ENCODE measurements at regions not wholly inside any gene's neighbourhood (a gene's known extent, or its start where the extent isn't known, plus 50 kb on each side); places are given as distances from the start of the nearest gene placed in this dataset.

DNA sequence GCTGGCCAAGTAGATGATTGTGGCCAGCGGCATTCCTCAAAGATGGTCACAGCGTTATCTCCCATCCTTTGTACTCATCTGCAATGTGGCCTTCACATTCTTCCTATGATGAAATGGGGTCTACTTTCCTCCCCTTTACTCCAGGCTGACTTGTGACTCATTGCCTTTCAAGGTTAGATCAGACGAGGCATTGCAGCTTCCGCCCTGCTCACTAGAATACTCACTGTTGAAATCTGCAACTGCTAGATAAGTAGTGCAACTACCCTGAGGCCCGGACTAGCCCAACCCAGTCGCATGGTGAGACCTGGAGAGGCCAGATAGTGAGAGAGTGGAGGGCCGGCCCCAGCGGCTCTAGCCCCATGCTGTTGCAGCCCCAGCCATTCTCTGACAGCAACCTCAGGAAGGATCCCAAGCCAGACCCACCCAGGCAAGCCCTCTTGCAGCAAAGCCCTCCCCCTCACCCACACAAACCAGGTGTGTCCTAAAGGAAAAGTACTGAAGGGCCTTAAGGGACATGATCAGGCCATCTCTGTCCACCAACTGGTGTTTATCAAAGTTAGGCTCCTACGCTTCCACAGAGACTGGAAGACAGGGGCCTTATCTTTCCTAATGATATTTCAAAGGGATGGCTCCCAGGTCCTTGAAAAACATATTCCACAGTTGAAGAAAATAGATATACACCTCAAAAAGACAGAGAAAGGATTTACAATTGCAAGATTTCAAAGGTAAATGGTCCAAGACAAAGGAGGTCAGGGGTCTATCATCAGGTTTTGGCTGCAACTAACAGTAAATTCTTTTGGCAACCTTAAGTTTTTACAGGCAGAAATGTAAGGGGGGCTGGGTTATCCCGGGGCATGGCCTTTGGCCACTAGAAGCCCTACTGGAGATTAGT is 107.2 kb upstream of the TRIM24 start:
- H3K27me3 ChIP-seq (ENCODE audit: low read depth) = no peaks in the 10 kb centered on the region
- peaks cover 15% of the 10 kb centered on the region for H3K9me3 ChIP-seq
- DNase-seq (no peak), ATAC-seq (no peak)
- no peaks in the 10 kb centered on the region for H3K36me3 ChIP-seq
- H3K27ac ChIP-seq = no peak overlapping the region
- intact Hi-C loops (cut with DNase I) = no loop called here
- TF ChIP-seq, protein P1, sequence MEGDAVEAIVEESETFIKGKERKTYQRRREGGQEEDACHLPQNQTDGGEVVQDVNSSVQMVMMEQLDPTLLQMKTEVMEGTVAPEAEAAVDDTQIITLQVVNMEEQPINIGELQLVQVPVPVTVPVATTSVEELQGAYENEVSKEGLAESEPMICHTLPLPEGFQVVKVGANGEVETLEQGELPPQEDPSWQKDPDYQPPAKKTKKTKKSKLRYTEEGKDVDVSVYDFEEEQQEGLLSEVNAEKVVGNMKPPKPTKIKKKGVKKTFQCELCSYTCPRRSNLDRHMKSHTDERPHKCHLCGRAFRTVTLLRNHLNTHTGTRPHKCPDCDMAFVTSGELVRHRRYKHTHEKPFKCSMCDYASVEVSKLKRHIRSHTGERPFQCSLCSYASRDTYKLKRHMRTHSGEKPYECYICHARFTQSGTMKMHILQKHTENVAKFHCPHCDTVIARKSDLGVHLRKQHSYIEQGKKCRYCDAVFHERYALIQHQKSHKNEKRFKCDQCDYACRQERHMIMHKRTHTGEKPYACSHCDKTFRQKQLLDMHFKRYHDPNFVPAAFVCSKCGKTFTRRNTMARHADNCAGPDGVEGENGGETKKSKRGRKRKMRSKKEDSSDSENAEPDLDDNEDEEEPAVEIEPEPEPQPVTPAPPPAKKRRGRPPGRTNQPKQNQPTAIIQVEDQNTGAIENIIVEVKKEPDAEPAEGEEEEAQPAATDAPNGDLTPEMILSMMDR (IDR thresholded peaks at IDR 0.05) = no peak
- H3K4me1 ChIP-seq = no peaks in the 10 kb centered on the region
- no peak overlapping the region for H3K4me3 ChIP-seq

DNA sequence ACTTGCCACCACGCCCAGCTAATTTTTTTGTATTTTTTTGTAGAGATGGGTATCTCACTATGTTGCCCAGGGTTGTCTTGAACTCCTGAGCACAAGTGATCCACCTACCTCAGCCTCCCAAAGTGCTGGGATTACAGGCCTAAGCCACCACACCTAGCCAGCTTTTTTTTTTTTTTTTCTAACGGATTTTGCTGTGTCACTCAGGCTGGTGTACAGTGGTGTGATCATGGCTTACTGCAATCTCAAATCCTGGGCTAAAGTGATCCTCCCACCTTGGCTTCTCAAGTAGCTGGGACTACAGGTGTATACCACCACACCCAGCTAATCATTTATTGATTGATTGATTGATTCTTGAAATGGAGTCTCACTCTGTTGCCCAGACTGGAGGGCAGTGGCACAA is 106.0 kb upstream of the TRIM24 start:
- Histone ChIP-seq H3K4me3 (no peak overlapping the region), H3K36me3 (no peaks in the 10 kb centered on the region), H3K27me3 (ENCODE audit: low read depth) (no peaks in the 10 kb centered on the region), H3K9me3 (peaks cover 15% of the 10 kb centered on the region), H3K4me1 (no peaks in the 10 kb centered on the region), H3K27ac (no peak overlapping the region)
- no peak for DNase-seq
- no peak for ATAC-seq
- TF ChIP-seq, protein P1 (IDR thresholded peaks at IDR 0.05) = no peak
- intact Hi-C loops (cut with DNase I) = no loop called here

DNA sequence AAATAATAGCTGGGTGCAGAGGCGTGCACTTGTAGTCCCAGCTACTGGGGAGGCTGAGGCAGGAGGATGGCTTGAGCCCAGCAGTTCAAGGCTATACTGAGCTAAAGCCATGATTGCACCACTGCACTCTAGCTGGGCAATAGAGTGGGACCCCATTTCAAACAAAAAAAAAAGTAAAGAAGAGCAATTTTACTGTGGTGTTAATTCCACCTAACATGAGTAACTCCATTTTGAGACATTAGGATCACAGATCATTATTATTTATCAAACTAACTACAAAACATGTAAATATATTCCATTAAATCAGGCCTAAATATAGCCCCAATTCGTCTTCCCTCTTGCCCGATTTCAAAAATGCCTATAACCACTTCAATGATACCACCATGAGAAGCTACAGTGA is 104.8 kb upstream of the TRIM24 start:
- intact Hi-C loops (cut with DNase I) = no loop called here
- H3K27me3 ChIP-seq (ENCODE audit: low read depth) = no peaks in the 10 kb centered on the region
- TF ChIP-seq, protein P1 (IDR thresholded peaks at IDR 0.05) = no peak
- no peaks in the 10 kb centered on the region for H3K4me1 ChIP-seq
- no peak overlapping the region for H3K27ac ChIP-seq
- ATAC-seq = no peak
- DNase-seq = no peak
- H3K36me3 ChIP-seq = no peaks in the 10 kb centered on the region
- H3K4me3 ChIP-seq = no peak overlapping the region
- H3K9me3 ChIP-seq = peaks cover 13% of the 10 kb centered on the region

DNA sequence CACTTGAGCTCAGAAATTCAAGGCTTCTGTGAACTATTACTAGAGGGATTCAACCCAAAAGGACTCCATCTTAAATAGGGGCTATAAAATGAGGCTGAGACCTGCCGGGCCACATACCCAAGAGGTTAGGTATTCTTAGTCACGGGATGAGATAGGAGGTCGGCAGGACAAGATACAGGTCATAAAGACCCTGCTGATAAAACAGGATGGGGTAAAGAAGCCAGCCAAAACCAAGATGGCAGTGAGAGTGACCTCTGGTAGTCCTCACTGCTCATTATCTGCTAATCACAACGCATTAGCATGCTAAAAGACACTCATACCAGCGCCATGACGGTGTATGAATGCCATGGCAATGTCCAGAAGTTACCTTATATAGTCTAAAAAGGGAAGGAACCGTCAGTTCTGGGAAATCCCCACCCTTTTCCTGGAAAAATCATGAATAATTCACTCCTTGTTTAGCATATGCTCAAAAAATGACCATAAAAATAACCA is 101.2 kb upstream of the TRIM24 start:
- no peaks in the 10 kb centered on the region for H3K4me1 ChIP-seq
- intact Hi-C loops (cut with DNase I) = no loop called here
- no peaks in the 10 kb centered on the region for H3K27me3 ChIP-seq (ENCODE audit: low read depth)
- TF ChIP-seq, protein P1 (IDR thresholded peaks at IDR 0.05) = no peak
- H3K36me3 ChIP-seq = no peaks in the 10 kb centered on the region
- H3K27ac ChIP-seq = no peak overlapping the region
- no peak overlapping the region for H3K4me3 ChIP-seq
- H3K9me3 ChIP-seq = no peaks in the 10 kb centered on the region
- DNase-seq = no peak
- ATAC-seq = no peak

DNA sequence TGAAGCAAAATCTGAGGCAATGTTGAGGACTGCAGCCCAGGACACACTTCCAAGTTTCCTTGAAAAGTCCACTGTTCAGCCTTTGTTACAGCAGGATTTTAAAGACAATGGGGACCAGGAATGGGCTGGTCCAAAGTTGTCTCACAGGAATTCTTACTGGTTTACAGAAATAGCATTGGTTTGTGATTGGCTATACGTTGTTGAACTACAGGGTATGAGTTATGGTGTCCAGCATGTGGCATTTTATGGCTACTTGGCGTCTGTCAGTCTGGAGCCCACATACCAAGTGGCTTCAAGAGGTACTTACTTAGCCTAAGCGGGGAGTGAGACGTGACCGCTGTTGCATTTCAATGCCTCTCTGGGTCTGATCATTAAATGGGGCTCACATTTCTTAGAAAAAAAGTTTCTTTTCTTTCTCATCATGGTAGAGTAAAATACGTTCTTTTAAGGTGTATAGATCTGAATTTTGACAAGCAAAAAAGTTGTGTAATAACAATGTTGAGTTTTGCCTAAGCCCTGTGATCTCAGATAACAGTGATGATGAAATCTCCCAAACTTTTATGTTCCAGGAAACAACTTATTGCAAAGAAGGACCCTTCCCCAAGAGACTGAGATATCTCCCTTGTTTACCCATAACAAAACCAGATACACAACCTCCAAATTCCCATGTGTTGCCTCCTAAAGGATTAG is 100.0 kb upstream of the TRIM24 start:
- no peak overlapping the region for H3K27ac ChIP-seq
- H3K27me3 ChIP-seq (ENCODE audit: low read depth) = no peaks in the 10 kb centered on the region
- DNase-seq = no peak
- H3K4me3 ChIP-seq = no peak overlapping the region
- no peaks in the 10 kb centered on the region for H3K36me3 ChIP-seq
- peak; percentile 73 to 76 for ATAC-seq
- no peaks in the 10 kb centered on the region for H3K9me3 ChIP-seq
- H3K4me1 ChIP-seq = no peaks in the 10 kb centered on the region
- TF ChIP-seq, protein P1 (IDR thresholded peaks at IDR 0.05) = no peak
- intact Hi-C loops (cut with DNase I) = no loop called here
